ENCODE measurements at regions not wholly inside any gene's neighbourhood (a gene's known extent, or its start where the extent isn't known, plus 50 kb on each side); places are given as distances from the start of the nearest gene placed in this dataset.

DNA sequence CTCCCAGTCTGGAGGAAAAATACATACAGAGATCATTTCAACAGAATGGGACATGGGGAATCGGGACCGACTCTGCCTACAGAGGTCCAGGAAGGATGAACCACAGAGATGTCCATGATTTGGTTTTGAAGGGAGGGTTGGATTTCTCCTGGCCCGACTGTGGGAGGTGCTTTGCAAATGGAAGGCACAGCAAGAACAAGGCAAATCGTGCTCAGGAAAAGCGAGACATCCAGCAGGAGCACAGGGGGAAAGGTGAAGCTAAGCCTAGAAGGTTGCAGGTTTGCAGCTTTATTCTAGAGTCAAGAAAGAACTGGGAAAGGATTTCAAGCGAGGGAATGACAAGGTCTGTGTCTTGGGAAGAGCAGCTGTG is 181.9 kb downstream of the OPA1 start:
- TF ChIP-seq, protein P1, sequence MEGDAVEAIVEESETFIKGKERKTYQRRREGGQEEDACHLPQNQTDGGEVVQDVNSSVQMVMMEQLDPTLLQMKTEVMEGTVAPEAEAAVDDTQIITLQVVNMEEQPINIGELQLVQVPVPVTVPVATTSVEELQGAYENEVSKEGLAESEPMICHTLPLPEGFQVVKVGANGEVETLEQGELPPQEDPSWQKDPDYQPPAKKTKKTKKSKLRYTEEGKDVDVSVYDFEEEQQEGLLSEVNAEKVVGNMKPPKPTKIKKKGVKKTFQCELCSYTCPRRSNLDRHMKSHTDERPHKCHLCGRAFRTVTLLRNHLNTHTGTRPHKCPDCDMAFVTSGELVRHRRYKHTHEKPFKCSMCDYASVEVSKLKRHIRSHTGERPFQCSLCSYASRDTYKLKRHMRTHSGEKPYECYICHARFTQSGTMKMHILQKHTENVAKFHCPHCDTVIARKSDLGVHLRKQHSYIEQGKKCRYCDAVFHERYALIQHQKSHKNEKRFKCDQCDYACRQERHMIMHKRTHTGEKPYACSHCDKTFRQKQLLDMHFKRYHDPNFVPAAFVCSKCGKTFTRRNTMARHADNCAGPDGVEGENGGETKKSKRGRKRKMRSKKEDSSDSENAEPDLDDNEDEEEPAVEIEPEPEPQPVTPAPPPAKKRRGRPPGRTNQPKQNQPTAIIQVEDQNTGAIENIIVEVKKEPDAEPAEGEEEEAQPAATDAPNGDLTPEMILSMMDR (IDR thresholded peaks at IDR 0.05): no peak
- no peak for TF ChIP-seq POLR2A (IDR thresholded peaks at IDR 0.05)

Measured in lower leg skin (tissue), 3 donors.